ENCODE measurements at regions not wholly inside any gene's neighbourhood (a gene's known extent, or its start where the extent isn't known, plus 50 kb on each side); places are given as distances from the start of the nearest gene placed in this dataset.
"Not testable (repeated sequence)": the region's sequence is repeated elsewhere in the genome, so short reads cannot be mapped to it uniquely, and the experiment has no call there.

DNA sequence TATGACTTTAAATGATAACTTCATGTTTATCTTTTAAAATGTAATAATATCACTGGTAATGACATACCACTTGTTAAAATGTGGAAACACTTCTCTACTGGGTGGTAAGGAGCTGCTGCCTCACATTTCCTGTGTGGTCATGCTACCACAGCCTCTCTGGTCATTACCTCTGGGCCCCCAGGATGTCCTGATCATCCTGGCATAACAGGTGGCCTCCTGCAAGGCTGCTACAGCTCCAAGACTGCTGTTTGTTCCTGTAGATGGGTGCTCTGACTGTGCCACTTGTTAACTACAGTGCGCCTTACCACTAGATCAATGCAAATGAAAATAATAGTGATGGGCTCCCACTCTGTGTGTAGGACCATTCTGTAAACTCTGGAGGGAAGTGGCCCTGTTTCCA is 500.2 kb upstream of the SPRED2 start:
- DNase-seq (ENCODE audit: insufficient read length, low spot score, missing footprints): no peak
- Histone ChIP-seq H2AFZ (ENCODE audit: low read length) (no peak overlapping the region), H4K20me1 (ENCODE audit: insufficient read depth, low read length) (no peaks in the 10 kb centered on the region), H3K9me3 (ENCODE audit: low read depth, low read length) (no peaks in the 10 kb centered on the region), H3K4me1 (ENCODE audit: insufficient read depth, low read length) (no peaks in the 10 kb centered on the region), H3K36me3 (ENCODE audit: insufficient read depth, low read length) (no peaks in the 10 kb centered on the region), H3K4me3 (ENCODE audit: insufficient read depth, low read length) (no peak overlapping the region), H3K79me2 (ENCODE audit: insufficient read depth, low read length) (no peaks in the 10 kb centered on the region), H3K4me2 (ENCODE audit: insufficient read depth, low read length) (no peak overlapping the region), H3K27me3 (ENCODE audit: insufficient read depth, low read length) (no peaks in the 10 kb centered on the region), H3K27ac (ENCODE audit: low read depth, low read length) (no peak overlapping the region)
- TF ChIP-seq, protein P1, sequence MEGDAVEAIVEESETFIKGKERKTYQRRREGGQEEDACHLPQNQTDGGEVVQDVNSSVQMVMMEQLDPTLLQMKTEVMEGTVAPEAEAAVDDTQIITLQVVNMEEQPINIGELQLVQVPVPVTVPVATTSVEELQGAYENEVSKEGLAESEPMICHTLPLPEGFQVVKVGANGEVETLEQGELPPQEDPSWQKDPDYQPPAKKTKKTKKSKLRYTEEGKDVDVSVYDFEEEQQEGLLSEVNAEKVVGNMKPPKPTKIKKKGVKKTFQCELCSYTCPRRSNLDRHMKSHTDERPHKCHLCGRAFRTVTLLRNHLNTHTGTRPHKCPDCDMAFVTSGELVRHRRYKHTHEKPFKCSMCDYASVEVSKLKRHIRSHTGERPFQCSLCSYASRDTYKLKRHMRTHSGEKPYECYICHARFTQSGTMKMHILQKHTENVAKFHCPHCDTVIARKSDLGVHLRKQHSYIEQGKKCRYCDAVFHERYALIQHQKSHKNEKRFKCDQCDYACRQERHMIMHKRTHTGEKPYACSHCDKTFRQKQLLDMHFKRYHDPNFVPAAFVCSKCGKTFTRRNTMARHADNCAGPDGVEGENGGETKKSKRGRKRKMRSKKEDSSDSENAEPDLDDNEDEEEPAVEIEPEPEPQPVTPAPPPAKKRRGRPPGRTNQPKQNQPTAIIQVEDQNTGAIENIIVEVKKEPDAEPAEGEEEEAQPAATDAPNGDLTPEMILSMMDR (IDR thresholded peaks at IDR 0.05; ENCODE audit: extremely low read depth, low read depth, low read length): no peak

DNA sequence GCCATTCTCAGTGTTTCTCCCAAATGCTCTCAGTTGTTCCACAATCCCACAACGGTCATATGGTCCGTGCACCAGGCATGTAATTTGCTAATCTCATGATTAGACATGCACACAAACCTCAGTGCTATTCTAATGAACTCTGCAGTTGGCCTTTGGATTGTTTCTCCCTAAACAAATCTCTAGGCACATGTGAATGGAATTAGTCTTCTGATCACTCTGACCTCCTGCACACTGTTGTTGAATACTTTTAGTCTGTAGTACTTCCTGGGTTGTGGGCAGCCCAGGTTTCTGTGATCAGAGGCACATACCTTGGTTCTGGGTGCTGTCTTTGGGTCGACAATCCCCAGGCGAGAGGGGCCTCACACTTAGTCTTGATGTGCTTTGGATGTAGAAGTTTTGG is 498.7 kb upstream of the SPRED2 start:
- no peaks in the 10 kb centered on the region for H3K79me2 ChIP-seq (ENCODE audit: insufficient read depth, low read length)
- no peaks in the 10 kb centered on the region for H3K27me3 ChIP-seq (ENCODE audit: insufficient read depth, low read length)
- no peaks in the 10 kb centered on the region for H3K9me3 ChIP-seq (ENCODE audit: low read depth, low read length)
- no peak overlapping the region for H3K4me3 ChIP-seq (ENCODE audit: insufficient read depth, low read length)
- no peaks in the 10 kb centered on the region for H4K20me1 ChIP-seq (ENCODE audit: insufficient read depth, low read length)
- no peaks in the 10 kb centered on the region for H3K36me3 ChIP-seq (ENCODE audit: insufficient read depth, low read length)
- H3K27ac ChIP-seq (ENCODE audit: low read depth, low read length): no peak overlapping the region
- no peak for DNase-seq (ENCODE audit: insufficient read length, low spot score, missing footprints)
- TF ChIP-seq, protein P1 (IDR thresholded peaks at IDR 0.05; ENCODE audit: extremely low read depth, low read depth, low read length): no peak
- H2AFZ ChIP-seq (ENCODE audit: low read length): no peak overlapping the region
- no peaks in the 10 kb centered on the region for H3K4me1 ChIP-seq (ENCODE audit: insufficient read depth, low read length)
- no peak overlapping the region for H3K4me2 ChIP-seq (ENCODE audit: insufficient read depth, low read length)

DNA sequence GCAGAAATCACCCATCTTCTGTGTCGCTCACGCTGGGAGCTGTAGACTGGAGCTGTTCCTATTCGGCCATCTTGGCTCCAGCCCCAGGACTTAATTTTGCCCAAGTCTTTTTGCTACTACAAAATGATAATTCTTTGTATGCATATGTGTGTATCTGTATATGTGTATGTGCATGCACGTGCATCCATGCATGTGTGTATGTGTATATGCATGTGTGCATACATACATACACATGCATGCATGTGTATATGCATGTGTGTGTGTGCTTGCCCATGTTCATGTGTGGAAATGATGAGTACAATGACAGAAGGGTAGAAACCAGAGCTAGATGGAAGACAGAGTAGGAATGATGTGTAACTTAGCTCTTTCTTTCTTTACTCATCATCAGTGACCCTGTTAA is 497.9 kb upstream of the SPRED2 start:
- TF ChIP-seq, protein P1 (IDR thresholded peaks at IDR 0.05; ENCODE audit: extremely low read depth, low read depth, low read length): no peak
- no peak for DNase-seq (ENCODE audit: insufficient read length, low spot score, missing footprints)
- no peak overlapping the region for H3K4me2 ChIP-seq (ENCODE audit: insufficient read depth, low read length)
- H3K4me3 ChIP-seq (ENCODE audit: insufficient read depth, low read length): no peak overlapping the region
- no peaks in the 10 kb centered on the region for H4K20me1 ChIP-seq (ENCODE audit: insufficient read depth, low read length)
- H3K4me1 ChIP-seq (ENCODE audit: insufficient read depth, low read length): no peaks in the 10 kb centered on the region
- H3K36me3 ChIP-seq (ENCODE audit: insufficient read depth, low read length): no peaks in the 10 kb centered on the region
- no peaks in the 10 kb centered on the region for H3K27me3 ChIP-seq (ENCODE audit: insufficient read depth, low read length)
- H3K9me3 ChIP-seq (ENCODE audit: low read depth, low read length): no peaks in the 10 kb centered on the region
- no peak overlapping the region for H3K27ac ChIP-seq (ENCODE audit: low read depth, low read length)
- no peak overlapping the region for H2AFZ ChIP-seq (ENCODE audit: low read length)
- no peaks in the 10 kb centered on the region for H3K79me2 ChIP-seq (ENCODE audit: insufficient read depth, low read length)

DNA sequence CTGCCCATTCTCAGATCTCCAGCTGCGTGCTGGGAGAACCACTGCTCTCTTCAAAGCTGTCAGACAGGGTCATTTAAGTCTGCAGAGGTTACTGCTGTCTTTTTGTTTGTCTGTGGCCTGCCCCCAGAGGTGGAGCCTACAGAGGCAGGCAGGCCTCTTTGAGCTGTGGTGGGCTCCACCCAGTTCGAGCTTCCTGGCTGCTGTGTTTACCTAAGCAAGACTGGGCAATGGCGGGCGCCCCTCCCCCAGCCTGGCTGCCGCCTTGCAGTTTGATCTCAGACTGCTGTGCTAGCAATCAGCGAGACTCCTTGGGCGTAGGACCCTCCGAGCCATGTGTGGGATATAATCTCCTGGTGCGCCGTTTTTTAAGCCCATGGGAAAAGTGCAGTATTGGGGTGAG is 497.3 kb upstream of the SPRED2 start:
- not testable (repeated sequence) for H3K27me3 ChIP-seq (ENCODE audit: insufficient read depth, low read length); H2AFZ ChIP-seq (ENCODE audit: low read length); H3K4me2 ChIP-seq (ENCODE audit: insufficient read depth, low read length); H4K20me1 ChIP-seq (ENCODE audit: insufficient read depth, low read length); DNase-seq (ENCODE audit: insufficient read length, low spot score, missing footprints); H3K4me1 ChIP-seq (ENCODE audit: insufficient read depth, low read length); H3K9me3 ChIP-seq (ENCODE audit: low read depth, low read length); H3K36me3 ChIP-seq (ENCODE audit: insufficient read depth, low read length); H3K4me3 ChIP-seq (ENCODE audit: insufficient read depth, low read length); H3K27ac ChIP-seq (ENCODE audit: low read depth, low read length); H3K79me2 ChIP-seq (ENCODE audit: insufficient read depth, low read length)

DNA sequence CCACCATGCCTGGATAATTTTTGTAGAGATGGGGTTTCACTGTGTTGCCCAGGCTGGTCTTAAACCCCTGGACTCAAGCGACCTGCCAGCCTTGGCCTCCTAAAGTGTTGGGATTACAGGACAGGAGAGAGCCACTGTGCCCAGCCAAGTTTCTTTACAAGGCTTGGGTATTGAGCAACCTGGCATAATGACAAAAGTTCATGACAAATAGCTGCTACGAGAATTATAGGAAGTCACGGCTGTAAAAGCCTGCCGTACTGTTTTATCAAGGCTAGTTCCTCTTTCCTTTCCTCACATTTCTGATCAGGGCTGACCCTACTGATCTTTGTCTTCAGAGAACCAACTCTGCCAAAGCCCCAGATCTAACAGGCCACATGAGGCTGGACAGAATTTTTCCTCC is 490.4 kb upstream of the SPRED2 start:
- TF ChIP-seq, protein P1 (IDR thresholded peaks at IDR 0.05; ENCODE audit: extremely low read depth, low read depth, low read length): no peak
- DNase-seq (ENCODE audit: insufficient read length, low spot score, missing footprints): no peak
- no peaks in the 10 kb centered on the region for H3K9me3 ChIP-seq (ENCODE audit: low read depth, low read length)
- H3K79me2 ChIP-seq (ENCODE audit: insufficient read depth, low read length): no peaks in the 10 kb centered on the region
- no peaks in the 10 kb centered on the region for H3K27me3 ChIP-seq (ENCODE audit: insufficient read depth, low read length)
- no peak overlapping the region for H3K4me2 ChIP-seq (ENCODE audit: insufficient read depth, low read length)
- H2AFZ ChIP-seq (ENCODE audit: low read length): no peak overlapping the region
- no peak overlapping the region for H3K27ac ChIP-seq (ENCODE audit: low read depth, low read length)
- H3K4me1 ChIP-seq (ENCODE audit: insufficient read depth, low read length): no peaks in the 10 kb centered on the region
- H4K20me1 ChIP-seq (ENCODE audit: insufficient read depth, low read length): no peaks in the 10 kb centered on the region
- no peak overlapping the region for H3K4me3 ChIP-seq (ENCODE audit: insufficient read depth, low read length)
- no peaks in the 10 kb centered on the region for H3K36me3 ChIP-seq (ENCODE audit: insufficient read depth, low read length)
